SK-N-SH treated with all-trans-retinoic acid at 6 μM for 48 hours (cell line): ENCODE measurements at regions not wholly inside any gene's neighbourhood (a gene's known extent, or its start where the extent isn't known, plus 50 kb on each side); places are given as distances from the start of the nearest gene placed in this dataset.
A peak's percentile ranks its signal among the peaks of the same experiment; 100 is the strongest.

Source experiments
- ATAC-seq: fragments of 200-7000 bp; cut with Tn5 transposase; 3 replicates; pipeline ENCODE4 v1.9.1; 2020; ENCODE audit warnings: mild to moderate bottlenecking, moderate library complexity
- ARNTL ChIP-seq: fragments of 450-650 bp; formaldehyde crosslinking; IDR thresholded peaks from 2 replicates; pipeline ENCODE4 v1.5.0; 2020; ENCODE audit warnings: low read depth, mild to moderate bottlenecking, moderate library complexity, borderline replicate concordance
- BACH2 ChIP-seq: fragments of 250-450 bp; sonication (Bioruptor Pico); IDR thresholded peaks from 2 replicates; pipeline ENCODE4 v1.9.0; 2021; ENCODE audit warnings: mild to moderate bottlenecking, borderline replicate concordance
- CREB5 ChIP-seq: fragments of 250-450 bp; sonication (Bioruptor Pico); IDR thresholded peaks from 2 replicates; pipeline ENCODE4 v1.5.1; 2020; ENCODE audit warnings: low read depth, mild to moderate bottlenecking, moderate library complexity
- CSDC2 ChIP-seq: fragments of 250-450 bp; sonication (Bioruptor Pico); IDR thresholded peaks from 2 replicates; pipeline ENCODE4 v1.5.0; 2020; ENCODE audit warnings: mild to moderate bottlenecking, moderate library complexity
- CSRNP3 ChIP-seq: fragments of 250-450 bp; sonication (Bioruptor Pico); IDR thresholded peaks from 2 replicates; pipeline ENCODE4 v1.5.1; 2021; ENCODE audit warnings: mild to moderate bottlenecking, moderate library complexity
- ESRRG ChIP-seq: fragments of 250-450 bp; sonication (Bioruptor Pico); IDR thresholded peaks from 2 replicates; pipeline ENCODE4 v1.6.1; 2021; ENCODE audit warnings: mild to moderate bottlenecking
- GLIS3 ChIP-seq: fragments of 250-450 bp; sonication (Bioruptor Pico); IDR thresholded peaks from 2 replicates; pipeline ENCODE4 v1.5.0; 2020; ENCODE audit warnings: mild to moderate bottlenecking, moderate library complexity
- ISL1 ChIP-seq: fragments of 250-450 bp; sonication (Bioruptor Pico); IDR thresholded peaks from 2 replicates; pipeline ENCODE4 v2.1.2; 2022; ENCODE audit warnings: mild to moderate bottlenecking, moderate library complexity
- OSR1 ChIP-seq: fragments of 250-450 bp; sonication (Bioruptor Pico); IDR thresholded peaks from 2 replicates; pipeline ENCODE4 v1.8.0; 2022; ENCODE audit warnings: moderate library complexity, mild to moderate bottlenecking, inconsistent platforms
- PATZ1 ChIP-seq: fragments of 250-450 bp; sonication (Bioruptor Pico); IDR thresholded peaks from 2 replicates; pipeline ENCODE4 v1.8.0; 2020; ENCODE audit warnings: mild to moderate bottlenecking, moderate library complexity, borderline replicate concordance
- PPARA ChIP-seq: fragments of 250-450 bp; sonication (Bioruptor Pico); IDR thresholded peaks from 2 replicates; pipeline ENCODE4 v1.5.0; 2020; ENCODE audit warnings: mild to moderate bottlenecking, borderline replicate concordance
- RARB ChIP-seq: fragments of 250-450 bp; sonication (Bioruptor Pico); IDR thresholded peaks from 2 replicates; pipeline ENCODE4 v1.8.0; 2021; ENCODE audit warnings: mild to moderate bottlenecking, moderate library complexity
- SNAI2 ChIP-seq: fragments of 250-450 bp; sonication (Bioruptor Pico); IDR thresholded peaks from 2 replicates; pipeline ENCODE4 v1.5.0; 2020; ENCODE audit warnings: mild to moderate bottlenecking, moderate library complexity
- TCF4 ChIP-seq: fragments of 250-450 bp; sonication (Bioruptor Pico); IDR thresholded peaks from 2 replicates; pipeline ENCODE4 v1.8.0; 2021; ENCODE audit warnings: mild to moderate bottlenecking, moderate library complexity, borderline replicate concordance
- TOX ChIP-seq: fragments of 250-450 bp; sonication (Bioruptor Pico); IDR thresholded peaks from 2 replicates; pipeline ENCODE4 v1.8.0; 2021; ENCODE audit warnings: mild to moderate bottlenecking, moderate library complexity, borderline replicate concordance
- TSHZ2 ChIP-seq: fragments of 250-450 bp; sonication (Bioruptor Pico); IDR thresholded peaks from 2 replicates; pipeline ENCODE4 v1.5.0; 2020; ENCODE audit warnings: mild to moderate bottlenecking, moderate library complexity
- ZC3H10 ChIP-seq: fragments of 250-450 bp; sonication (Bioruptor Pico); IDR thresholded peaks from 2 replicates; pipeline ENCODE4 v1.5.1; 2021; ENCODE audit warnings: mild to moderate bottlenecking, moderate library complexity
- ZNF565 ChIP-seq: fragments of 450-650 bp; formaldehyde crosslinking; conservative IDR thresholded peaks from 2 replicates; pipeline ENCODE4 v1.5.0; 2020; ENCODE audit warnings: low read depth, mild to moderate bottlenecking, moderate library complexity
- ZNF70 ChIP-seq: fragments of 450-650 bp; formaldehyde crosslinking; IDR thresholded peaks from 2 replicates; pipeline ENCODE4 v1.5.0; 2020; ENCODE audit warnings: mild to moderate bottlenecking, moderate library complexity
- ZNF8 ChIP-seq: fragments of 450-650 bp; formaldehyde crosslinking; IDR thresholded peaks from 2 replicates; pipeline ENCODE4 v1.5.0; 2020; ENCODE audit warnings: mild to moderate bottlenecking, moderate library complexity

- no peak; the same call in 2 of the 3 replicates for ATAC-seq
- TF ChIP-seq TCF4 (CRISPR knock-in tag) (no peak), GLIS3 (no peak), ISL1 (no peak), CSDC2 (CRISPR knock-in tag) (no peak), SNAI2 (no peak), ESRRG (no peak), ZNF565 (CRISPR knock-in tag) (no peak), TSHZ2 (CRISPR knock-in tag) (no peak), RARB (CRISPR knock-in tag) (no peak), CSRNP3 (no peak), PPARA (CRISPR knock-in tag) (no peak), BACH2 (CRISPR knock-in tag) (no peak), CREB5 (CRISPR knock-in tag) (no peak), OSR1 (no peak)
Observed at GRCh38 chr2:62412347-62412742, 93.7 kb downstream of the TMEM17 start.

GRCh38 chr2:62410926-62411456 lies 95.0 kb downstream of the TMEM17 start:
- TF ChIP-seq CSRNP3, result no peak
- no peak for TF ChIP-seq ZNF8 (CRISPR knock-in tag)
- no peak for ATAC-seq

- TF ChIP-seq BACH2 (CRISPR knock-in tag), result no peak
- ATAC-seq, result peak; percentile 29; the same call in 1 of the 3 replicates
Observed at GRCh38 chr2:62410015-62410453, 96.0 kb downstream of the TMEM17 start.

GRCh38 chr2:62409442-62409841 lies 96.6 kb downstream of the TMEM17 start:
- ATAC-seq, result no peak
- TF ChIP-seq GLIS3, result no peak
- TF ChIP-seq PPARA (CRISPR knock-in tag), result no peak
- TF ChIP-seq TCF4 (CRISPR knock-in tag), result no peak
- TF ChIP-seq ESRRG, result no peak
- no peak for TF ChIP-seq TOX
- no peak for TF ChIP-seq TSHZ2 (CRISPR knock-in tag)
- TF ChIP-seq CSRNP3, result no peak
- TF ChIP-seq OSR1, result no peak
- no peak for TF ChIP-seq ZC3H10 (CRISPR knock-in tag)
- TF ChIP-seq BACH2 (CRISPR knock-in tag), result no peak
- TF ChIP-seq ZNF8 (CRISPR knock-in tag), result no peak
- TF ChIP-seq SNAI2, result no peak
- TF ChIP-seq ZNF70, result no peak
- no peak for TF ChIP-seq ARNTL (CRISPR knock-in tag)
- TF ChIP-seq RARB (CRISPR knock-in tag), result no peak
- no peak for TF ChIP-seq PATZ1 (CRISPR knock-in tag)
